HG02970 (cell line): ENCODE measurements at regions not wholly inside any gene's neighbourhood (a gene's known extent, or its start where the extent isn't known, plus 50 kb on each side); places are given as distances from the start of the nearest gene placed in this dataset.
"Not testable (repeated sequence)": the region's sequence is repeated elsewhere in the genome, so short reads cannot be mapped to it uniquely, and the experiment has no call there.

ENCODE experiments used
- ATAC-seq: cut with Tn5 transposase; IDR thresholded peaks from one replicate; pipeline ENCODE4 v1.9.1; 2021; ENCODE audit warnings: mild to moderate bottlenecking, moderate library complexity, moderate number of reproducible peaks; ENCODE audit not compliant: unreplicated experiment, low FRiP score

- ATAC-seq: no peak
Measured at GRCh38 chr20:40954521-40955165, 74.0 kb upstream of the TOP1 start.

GRCh38 chr20:40955326-40955725 lies 73.3 kb upstream of the TOP1 start:
- no peak for ATAC-seq

GRCh38 chr20:40955826-40956225 lies 72.8 kb upstream of the TOP1 start:
- ATAC-seq: not testable (repeated sequence)

- no peak for ATAC-seq
Measured at GRCh38 chr20:40956542-40957264, 71.9 kb upstream of the TOP1 start.

DNA sequence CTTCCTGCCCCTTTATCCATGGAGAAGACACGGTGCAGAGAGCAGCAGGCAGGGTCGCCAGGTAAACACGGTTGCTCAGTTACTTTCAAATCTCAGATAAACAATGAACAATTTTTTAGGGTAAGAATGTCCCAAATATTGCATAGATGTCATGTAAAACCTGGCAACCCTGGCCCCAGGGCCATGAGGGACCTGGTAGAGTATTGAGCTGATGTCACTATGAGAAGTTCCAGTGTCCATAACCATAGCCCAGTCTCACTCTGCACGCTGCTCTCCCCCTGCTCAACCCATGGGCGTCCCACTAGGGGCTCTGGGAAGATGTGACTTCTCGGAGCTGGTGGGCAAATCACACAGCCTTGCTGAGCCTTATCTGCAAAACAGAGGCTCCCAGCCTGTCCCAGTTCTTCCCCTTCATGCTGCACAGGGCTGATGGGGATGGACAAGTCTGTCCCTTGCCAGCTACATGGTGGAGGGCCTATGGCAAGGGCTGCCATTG lies 71.3 kb upstream of the TOP1 start:
- ATAC-seq: no peak

DNA sequence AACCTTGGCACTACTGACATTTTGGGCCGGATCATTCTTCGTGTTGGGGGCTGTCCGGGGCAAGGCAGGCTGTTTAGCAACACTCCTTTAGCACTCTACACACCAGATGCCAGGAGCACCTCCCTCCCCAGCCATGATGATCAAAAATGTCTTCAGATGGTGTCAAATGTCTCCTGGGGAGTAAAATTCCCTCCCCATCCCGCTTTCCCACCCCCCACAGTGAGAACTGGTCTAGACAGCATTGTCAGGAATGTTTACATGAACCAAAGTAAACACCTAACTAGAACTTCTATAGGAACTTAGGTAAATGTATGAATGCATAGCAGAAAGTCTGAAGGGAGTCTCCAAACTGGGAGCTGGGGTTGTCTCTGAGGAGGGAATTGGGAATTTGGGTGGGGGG lies 70.0 kb upstream of the TOP1 start:
- no peak for ATAC-seq

GRCh38 chr20:40959325-40960092 lies 69.1 kb upstream of the TOP1 start:
- ATAC-seq: no peak

DNA sequence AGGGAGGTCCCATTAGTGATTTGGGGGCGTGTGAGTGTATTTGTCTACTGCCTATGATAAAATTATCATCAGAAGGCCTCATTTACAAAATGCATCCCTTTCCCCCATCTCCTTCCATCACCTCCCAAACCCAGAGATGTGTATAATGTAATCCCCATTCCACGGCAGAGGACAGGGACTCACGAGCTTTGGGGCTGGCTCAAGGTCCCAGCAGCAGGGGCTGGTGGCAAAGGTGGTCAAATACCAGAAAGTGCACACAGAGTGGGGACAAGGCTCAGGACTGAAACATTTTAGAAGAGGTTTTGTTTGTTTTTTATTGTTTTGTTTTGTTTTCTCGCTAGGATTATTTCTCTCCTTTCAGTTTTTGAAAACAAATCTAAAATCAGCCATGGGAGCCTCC lies 68.5 kb upstream of the TOP1 start:
- no peak for ATAC-seq

- no peak for ATAC-seq
Measured at GRCh38 chr20:40960521-40960956, 68.1 kb upstream of the TOP1 start.

GRCh38 chr20:40961176-40961575 lies 67.4 kb upstream of the TOP1 start:
- no peak for ATAC-seq

DNA sequence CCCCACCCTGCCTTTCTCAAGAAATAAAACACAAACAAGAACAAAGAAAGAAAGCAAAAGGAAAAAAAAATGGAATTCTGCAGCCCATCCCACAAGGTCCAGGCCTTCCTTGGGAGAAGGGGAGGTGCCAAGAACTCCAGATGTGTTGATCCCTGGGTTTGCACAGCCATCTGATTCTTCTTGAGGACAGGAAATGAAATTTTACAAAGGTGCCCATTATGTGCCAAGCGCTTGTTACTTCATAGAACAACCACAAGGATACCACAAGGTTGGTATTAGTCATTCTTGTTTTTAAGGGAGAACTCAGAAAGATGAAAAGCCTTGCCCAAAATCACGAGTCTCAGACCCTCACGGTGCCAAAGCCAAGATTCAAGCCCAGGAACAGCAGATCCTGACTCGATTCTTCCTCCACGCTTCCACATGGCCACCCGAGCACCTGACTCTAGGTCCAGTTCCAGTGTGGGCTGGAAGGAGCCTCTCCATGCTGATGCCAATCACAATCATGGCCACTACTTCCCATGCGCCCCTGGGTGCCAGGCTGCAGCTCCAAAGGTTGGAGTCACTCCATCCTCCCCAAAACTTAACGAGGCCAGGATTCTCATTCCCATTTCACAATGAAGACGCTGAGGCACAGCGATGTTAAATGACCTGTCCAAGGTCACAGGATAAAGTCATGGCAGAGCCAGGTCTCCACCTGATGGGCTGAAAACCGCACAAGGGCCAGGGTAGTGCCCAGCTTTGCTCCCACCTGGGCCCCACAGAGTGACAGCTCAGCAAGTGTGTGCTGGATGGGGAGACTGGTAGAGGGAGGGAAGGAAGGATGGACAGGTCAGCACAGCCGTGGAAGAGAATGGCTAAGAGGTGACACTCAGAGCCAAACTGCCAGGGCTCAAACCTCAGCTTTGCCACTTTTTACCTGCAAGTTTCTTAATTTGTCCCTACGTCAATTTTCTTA lies 66.7 kb upstream of the TOP1 start:
- ATAC-seq: no peak

DNA sequence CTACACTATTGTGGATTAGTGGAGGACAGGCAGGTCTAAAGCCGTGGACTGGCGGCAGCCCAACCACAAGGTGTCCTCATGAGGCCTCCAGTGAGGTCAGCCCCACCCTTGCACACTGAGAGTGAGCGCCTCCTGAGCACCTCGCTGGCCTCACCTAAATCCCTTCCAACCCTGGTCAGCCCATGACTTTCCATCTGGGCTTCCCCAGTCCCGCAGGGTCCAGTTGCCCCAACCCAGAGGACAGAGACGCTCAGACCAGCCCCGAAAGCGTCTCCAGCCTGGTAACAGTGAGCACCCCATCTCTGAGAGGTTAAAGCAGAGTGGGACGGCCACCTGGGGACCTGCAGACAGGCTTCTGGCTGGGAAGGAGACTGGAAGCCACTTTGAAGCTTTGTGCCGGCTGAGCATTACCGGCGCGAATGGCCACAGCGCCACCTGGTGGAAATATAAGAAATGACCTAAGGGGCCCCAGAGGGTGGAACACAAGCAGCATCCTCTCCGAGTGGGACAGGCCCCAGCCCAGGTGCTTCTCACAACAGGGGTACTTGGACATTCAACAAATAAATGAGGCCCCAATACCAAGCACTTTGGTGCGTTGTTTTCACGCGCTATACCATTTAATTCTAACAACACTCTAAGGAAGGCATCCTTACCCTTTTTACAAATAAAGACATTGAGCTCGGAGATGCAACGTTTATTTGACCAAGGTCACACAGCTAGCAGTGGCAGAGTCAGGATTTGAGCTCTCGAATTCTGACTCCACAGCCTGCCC lies 65.7 kb upstream of the TOP1 start:
- no peak for ATAC-seq

- ATAC-seq: no peak
Measured at GRCh38 chr20:40963505-40963845, 65.1 kb upstream of the TOP1 start.

- no peak for ATAC-seq
Measured at GRCh38 chr20:40965671-40966070, 63.0 kb upstream of the TOP1 start.

DNA sequence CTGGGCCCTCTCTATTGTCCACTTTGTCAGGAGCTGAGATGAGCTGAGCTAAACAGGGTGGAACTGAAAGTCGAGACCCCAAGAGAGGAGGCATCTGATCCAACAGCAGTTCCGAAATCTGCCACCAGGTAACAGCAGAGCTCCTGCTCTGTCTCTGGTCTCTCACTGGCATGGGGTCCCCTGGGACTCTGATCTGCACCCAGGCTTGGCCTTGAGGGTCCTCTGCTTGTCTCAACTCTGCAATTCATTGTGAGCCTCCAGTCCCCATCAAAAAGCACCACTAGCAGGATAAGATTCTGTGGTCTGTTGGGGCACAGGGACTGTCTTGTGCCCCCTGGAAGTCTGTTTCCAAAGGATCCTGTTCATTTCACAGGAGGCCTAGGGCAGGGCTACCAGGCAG lies 62.5 kb upstream of the TOP1 start:
- no peak for ATAC-seq

GRCh38 chr20:40966516-40967185 lies 62.0 kb upstream of the TOP1 start:
- ATAC-seq: no peak

DNA sequence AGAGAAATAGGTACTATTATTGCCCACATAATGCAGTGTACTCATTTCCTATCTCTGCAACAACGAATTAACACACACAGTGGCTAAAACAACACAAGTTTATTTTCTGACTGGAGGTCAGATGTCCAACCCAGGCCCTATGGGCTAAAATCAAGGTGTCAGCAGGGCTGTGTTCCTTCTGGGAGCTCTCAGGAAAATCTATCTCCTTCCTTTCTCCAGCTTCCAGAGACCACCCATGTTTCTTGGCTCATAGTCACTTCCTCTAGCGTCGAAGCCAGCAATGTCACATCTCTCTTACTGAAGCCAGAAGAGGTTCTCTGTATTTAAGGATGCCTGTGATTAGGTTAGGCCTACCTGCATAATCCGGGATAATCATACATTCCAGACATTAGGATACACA lies 60.9 kb upstream of the TOP1 start:
- ATAC-seq: no peak

GRCh38 chr20:40968816-40969562 lies 59.6 kb upstream of the TOP1 start:
- peak; percentile 67 for ATAC-seq
